Endodermal cell (in vitro differentiated cells): ENCODE measurements at regions not wholly inside any gene's neighbourhood (a gene's known extent, or its start where the extent isn't known, plus 50 kb on each side); places are given as distances from the start of the nearest gene placed in this dataset.
A peak's percentile ranks its signal among the peaks of the same experiment; 100 is the strongest.

ENCODE experiments used
- DNase-seq: peaks from one replicate; pipeline ENCODE4 v3.0.0-alpha.2; 2017
- H3K27ac ChIP-seq: 2 replicates; pipeline ENCODE4 v1.5.1; 2013; ENCODE audit warnings: mild to moderate bottlenecking, low read depth, low read length, moderate library complexity
- H3K27me3 ChIP-seq: 2 replicates; pipeline ENCODE4 v1.6.1; 2013; ENCODE audit warnings: mild to moderate bottlenecking, low read length, moderate library complexity; ENCODE audit not compliant: insufficient read depth, control insufficient read depth, poor library complexity, severe bottlenecking
- H3K36me3 ChIP-seq: 2 replicates; pipeline ENCODE4 v1.7.0; 2013; ENCODE audit warnings: mild to moderate bottlenecking, low read length, moderate library complexity; ENCODE audit not compliant: control insufficient read depth, insufficient read depth
- H3K4me1 ChIP-seq: one replicate; pipeline ENCODE4 v1.7.0; 2013; ENCODE audit warnings: low read length; ENCODE audit not compliant: control insufficient read depth, insufficient read depth
- H3K4me3 ChIP-seq: 2 replicates; pipeline ENCODE4 v1.5.1; 2013; ENCODE audit warnings: mild to moderate bottlenecking, low read length, moderate library complexity
- H3K9ac ChIP-seq: 2 replicates; pipeline ENCODE4 v1.6.1; 2013; ENCODE audit warnings: mild to moderate bottlenecking, low read length, moderate library complexity; ENCODE audit not compliant: poor library complexity, severe bottlenecking; ENCODE audit errors: extremely low read depth
- H3K9me3 ChIP-seq: 2 replicates; pipeline ENCODE4 v1.6.1; 2013; ENCODE audit warnings: mild to moderate bottlenecking, low read length, moderate library complexity; ENCODE audit not compliant: control insufficient read depth
- H3K27ac Mint-ChIP-seq: 2 replicates; pipeline ENCODE4 v1.8.0; 2020; ENCODE audit warnings: mixed read lengths
- H3K27me3 Mint-ChIP-seq: 2 replicates; pipeline ENCODE4 v1.8.0; 2021; ENCODE audit warnings: mild to moderate bottlenecking, mixed read lengths; ENCODE audit not compliant: insufficient read depth
- H3K36me3 Mint-ChIP-seq: 2 replicates; pipeline ENCODE4 v1.8.0; 2020; ENCODE audit warnings: low read depth, mixed read lengths
- H3K4me1 Mint-ChIP-seq: 2 replicates; pipeline ENCODE4 v1.8.0; 2020; ENCODE audit warnings: mixed read lengths
- H3K4me3 Mint-ChIP-seq: 2 replicates; pipeline ENCODE4 v1.8.0; 2020; ENCODE audit warnings: mild to moderate bottlenecking, moderate library complexity, mixed read lengths
- H3K9me3 Mint-ChIP-seq: 2 replicates; pipeline ENCODE4 v1.8.0; 2020; ENCODE audit warnings: mild to moderate bottlenecking, mixed read lengths
- CTCF ChIP-seq: fragments of 200-600 bp; sonication (generic); conservative IDR thresholded peaks from 2 replicates; pipeline ENCODE4 v1.5.0; 2021; ENCODE audit warnings: antibody characterized with exemption, mild to moderate bottlenecking
- WGBS, 2 experiments: methylation state at CpG; one replicate each; pipeline versions ENCODE4 v1.1.5 to v1.1.7; 2013; ENCODE audit warnings: missing lambda C conversion rate in 2 of 2, mixed read lengths in 1 of 2; ENCODE audit not compliant: insufficient coverage in 1 of 2, insufficient read length in 1 of 2; 5-methylcytosine and 5-hydroxymethylcytosine counted together

GRCh38 chr20:6530254-6530653 lies 237.2 kb upstream of the BMP2 start:
- no peak overlapping the region for H3K4me3 ChIP-seq

DNA sequence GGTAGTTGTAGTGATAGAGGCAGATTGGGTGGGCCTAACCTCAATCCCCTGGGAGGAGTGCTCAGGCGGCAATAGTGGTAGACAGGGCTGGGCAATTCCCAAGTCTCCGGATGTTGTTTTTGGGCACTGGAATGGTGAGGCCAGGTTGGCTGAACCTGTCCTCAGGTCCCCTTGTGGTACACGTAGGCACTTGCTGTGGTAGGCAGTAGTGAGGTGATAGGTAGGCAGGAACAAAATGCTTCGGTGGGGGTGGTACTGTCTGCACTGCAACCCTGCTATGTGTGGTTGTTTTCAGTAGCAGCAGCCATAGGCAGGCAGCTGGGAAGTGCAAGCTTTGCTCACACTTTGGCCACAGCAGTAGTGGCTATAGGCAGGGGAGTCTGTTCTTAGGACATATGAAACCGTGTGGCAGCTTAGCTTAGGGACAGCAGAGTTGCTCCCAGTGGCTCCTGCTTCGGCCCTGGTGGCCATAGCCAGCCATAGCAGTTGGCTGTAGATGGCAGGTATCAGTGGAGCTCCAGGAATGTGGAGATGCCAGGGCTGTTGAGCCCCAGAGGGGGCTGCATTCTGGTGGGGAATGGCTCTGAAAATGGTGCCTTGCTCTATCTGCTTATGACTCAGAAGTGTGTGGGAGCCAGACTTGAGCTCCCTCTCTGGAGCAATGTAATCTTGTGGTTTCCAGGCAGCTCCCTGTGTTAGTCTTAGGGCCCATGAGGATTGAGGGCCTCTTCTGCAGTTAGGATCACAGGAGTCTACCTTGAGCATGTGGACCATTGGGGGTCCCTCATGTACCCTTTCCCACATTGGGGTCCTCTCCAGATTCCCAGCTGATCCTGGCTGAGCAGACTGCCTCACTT lies 241.8 kb upstream of the BMP2 start:
- Histone ChIP-seq H3K4me3 (no peak overlapping the region), H3K9me3 (peaks cover 10% of the 10 kb centered on the region), H3K27me3 (no peaks in the 10 kb centered on the region), H3K4me1 (no peaks in the 10 kb centered on the region), H3K36me3 (no peaks in the 10 kb centered on the region), H3K27ac (no peak overlapping the region), H3K9ac (no peak overlapping the region)
- Mint-ChIP-seq H3K27ac (no peak overlapping the region), H3K9me3 (peaks cover 3% of the 10 kb centered on the region), H3K4me3 (no peak overlapping the region), H3K36me3 (no peaks in the 10 kb centered on the region), H3K27me3 (no peaks in the 10 kb centered on the region), H3K4me1 (no peaks in the 10 kb centered on the region)
- WGBS, 2 experiments: 83 to 84% methylated on average over 4 to 6 of the region's 6 CpGs
- TF ChIP-seq CTCF: peak; percentile 74
- DNase-seq: peak; percentile 88

More at GRCh38 chr20:6530254-6530653, 237.2 kb upstream of the BMP2 start:
- Histone ChIP-seq H3K4me1 (no peaks in the 10 kb centered on the region), H3K9ac (no peak overlapping the region), H3K36me3 (no peaks in the 10 kb centered on the region), H3K27ac (no peak overlapping the region), H3K9me3 (no peaks in the 10 kb centered on the region), H3K27me3 (no peaks in the 10 kb centered on the region)
- Mint-ChIP-seq H3K4me1 (peaks cover 15% of the 10 kb centered on the region), H3K4me3 (no peak overlapping the region), H3K9me3 (no peaks in the 10 kb centered on the region), H3K36me3 (no peaks in the 10 kb centered on the region), H3K27me3 (no peaks in the 10 kb centered on the region), H3K27ac (no peak overlapping the region)
- no peak for DNase-seq
- TF ChIP-seq CTCF: no peak

DNA sequence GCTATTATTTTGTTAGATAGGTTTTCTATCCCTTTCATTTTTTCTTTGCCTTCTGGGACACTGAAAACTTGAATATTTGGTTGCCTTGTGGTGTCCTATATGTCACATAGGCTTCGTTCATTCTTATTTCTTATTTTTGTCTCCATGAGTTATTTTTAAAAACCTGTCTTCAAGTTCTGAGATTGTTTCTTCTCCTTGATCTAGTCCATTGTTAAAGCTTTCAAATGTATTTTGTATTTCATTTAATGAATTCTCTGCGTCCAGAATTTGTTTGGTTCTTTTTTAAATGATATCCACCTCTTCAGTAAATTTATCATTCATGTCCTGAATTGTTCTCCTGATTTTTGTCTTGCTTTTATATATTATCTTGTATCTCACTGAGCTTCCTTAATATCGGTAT lies 243.2 kb upstream of the BMP2 start:
- Mint-ChIP-seq H3K9me3 (peaks cover 3% of the 10 kb centered on the region), H3K4me3 (no peak overlapping the region), H3K27ac (no peak overlapping the region), H3K36me3 (no peaks in the 10 kb centered on the region), H3K4me1 (no peaks in the 10 kb centered on the region), H3K27me3 (no peaks in the 10 kb centered on the region)
- Histone ChIP-seq H3K36me3 (no peaks in the 10 kb centered on the region), H3K27ac (no peak overlapping the region), H3K4me3 (no peak overlapping the region), H3K9ac (no peak overlapping the region), H3K9me3 (peaks cover 10% of the 10 kb centered on the region), H3K27me3 (no peaks in the 10 kb centered on the region), H3K4me1 (no peaks in the 10 kb centered on the region)
- 91 to 100% methylated on average over 1 to 3 of the region's 3 CpGs for WGBS, 2 experiments
- TF ChIP-seq CTCF: no peak
- DNase-seq: no peak
